Stimulated activated CD4-positive, alpha-beta T cell treated with anti-CD3 and anti-CD28 coated beads, Interleukin-1b, Interleukin-23, amount 100 ng/mL, for 1 hour (primary cell): ENCODE measurements at regions not wholly inside any gene's neighbourhood (a gene's known extent, or its start where the extent isn't known, plus 50 kb on each side); places are given as distances from the start of the nearest gene placed in this dataset.

Source experiments
- DNase-seq, 2 donors: peaks; one replicate each; pipeline ENCODE4 v3.0.0-alpha.2; 2020; ENCODE audit warnings: low read depth in 2 of 2

- DNase-seq, result no peak
Observed at GRCh38 chr3:28646435-28646834, 297.8 kb upstream of the AZI2 start.

GRCh38 chr3:28649266-28649665 is 300.6 kb upstream of the AZI2 start:
- DNase-seq, result no peak

GRCh38 chr3:28651159-28651558 is 302.5 kb upstream of the AZI2 start:
- DNase-seq, result no peak

GRCh38 chr3:28664123-28664522 is 315.5 kb upstream of the AZI2 start:
- no peak for DNase-seq

- peak in 1 of 2 donors; percentile 10 for DNase-seq
Observed at GRCh38 chr3:28667646-28668621, 319.3 kb upstream of the AZI2 start.

DNA sequence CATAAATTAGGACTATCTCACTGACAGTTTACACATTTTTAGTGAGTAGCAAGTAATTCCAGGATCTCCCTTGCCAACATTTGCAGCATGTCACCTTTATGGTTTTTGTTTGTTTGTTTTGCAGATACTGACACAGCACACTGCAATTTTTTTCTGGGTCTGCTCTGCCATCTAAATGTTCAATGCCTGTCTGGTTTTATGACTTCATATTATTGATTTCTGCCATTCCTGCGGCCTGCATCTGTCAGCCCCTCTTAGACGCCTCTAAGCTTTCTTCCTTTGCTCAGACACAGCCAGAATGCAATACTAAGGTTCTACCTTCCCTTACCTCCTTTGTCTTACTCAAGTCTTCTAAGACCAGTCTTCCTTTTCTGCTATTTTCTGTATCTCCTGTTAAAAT is 321.2 kb upstream of the AZI2 start:
- DNase-seq, result no peak

DNA sequence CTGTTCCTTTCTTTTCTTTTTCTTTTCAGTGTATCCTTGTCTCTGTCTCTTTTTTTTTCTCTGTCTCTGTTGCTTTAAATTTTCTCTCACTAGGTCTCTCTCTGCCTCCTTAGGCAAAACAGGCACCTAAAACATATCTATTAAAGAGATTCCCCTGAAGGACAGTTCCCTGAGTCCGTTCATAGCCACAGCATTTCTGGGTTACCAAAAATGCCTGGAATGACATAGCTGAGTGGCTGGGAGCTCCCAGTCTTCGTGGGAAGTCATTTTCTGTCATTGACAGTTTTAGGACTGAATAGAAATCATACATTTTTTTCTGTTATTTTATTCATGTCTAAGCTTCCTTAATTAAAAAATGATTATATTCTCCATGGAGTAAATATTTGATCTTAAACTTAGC is 323.8 kb upstream of the AZI2 start:
- DNase-seq, result no peak

GRCh38 chr3:28673446-28673845 is 324.8 kb upstream of the AZI2 start:
- no peak for DNase-seq

DNA sequence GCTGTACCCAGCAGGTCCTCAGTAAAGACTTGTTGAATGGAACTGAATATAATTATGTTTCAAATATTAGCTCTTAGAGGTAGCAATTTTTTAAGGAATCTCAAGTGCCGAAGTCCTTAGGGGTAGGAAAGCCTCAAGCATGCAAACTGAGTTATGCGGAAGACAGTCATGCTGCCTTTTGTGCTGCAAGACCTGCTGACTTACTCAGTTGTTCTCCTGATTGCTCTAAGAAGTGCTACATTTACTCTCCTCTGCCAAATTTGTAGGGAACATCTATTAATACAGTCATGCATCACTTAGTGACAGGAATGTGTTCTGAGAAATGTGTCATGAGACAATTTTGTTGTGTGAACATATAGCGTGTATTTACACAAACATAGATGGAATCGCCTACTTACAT is 325.6 kb upstream of the AZI2 start:
- no peak for DNase-seq

DNA sequence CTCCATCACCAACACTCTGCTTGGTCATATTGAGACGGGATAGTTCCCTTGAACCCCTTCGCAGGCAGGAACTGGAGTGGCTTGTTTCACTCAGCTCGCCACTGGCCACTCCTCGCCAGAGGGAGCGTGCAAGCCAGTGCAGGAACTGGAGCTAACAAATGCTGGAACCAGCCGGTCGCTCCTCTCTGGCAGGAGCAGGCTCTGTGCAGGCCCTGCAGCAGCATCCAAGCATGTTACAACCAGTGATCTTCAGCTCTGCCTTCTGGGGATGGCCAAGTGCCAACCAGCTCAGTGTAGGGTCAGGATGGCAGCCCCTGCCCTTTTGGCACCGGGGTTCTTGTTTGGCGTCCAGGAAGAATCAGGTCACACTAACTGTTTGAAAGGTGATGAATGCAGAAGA is 329.0 kb upstream of the AZI2 start:
- no peak for DNase-seq

- no peak for DNase-seq
Observed at GRCh38 chr3:28678086-28678485, 329.5 kb upstream of the AZI2 start.

DNA sequence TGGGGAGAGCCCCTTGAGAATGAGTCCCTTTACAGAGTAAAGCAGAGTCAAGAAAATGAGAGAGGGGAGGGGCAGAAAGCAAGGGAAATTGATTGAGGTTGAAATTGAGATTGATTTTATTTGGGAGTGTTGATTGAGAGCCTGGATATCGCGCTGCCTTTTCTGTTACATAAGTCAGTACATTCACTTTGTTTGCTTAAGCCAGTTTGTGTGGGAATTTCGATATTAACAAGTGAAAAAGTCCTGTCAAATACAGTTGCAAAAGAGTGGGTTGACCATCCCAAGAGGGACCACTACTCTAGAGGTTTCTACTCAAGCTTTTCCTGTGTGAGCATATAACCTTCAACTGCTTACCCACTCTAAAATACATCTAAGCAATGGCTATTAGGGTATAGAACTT is 331.4 kb upstream of the AZI2 start:
- DNase-seq, result no peak

- no peak for DNase-seq
Observed at GRCh38 chr3:28682121-28682520, 333.5 kb upstream of the AZI2 start.

GRCh38 chr3:28690176-28690575 is 341.6 kb upstream of the AZI2 start:
- no peak for DNase-seq

- DNase-seq, result no peak
Observed at GRCh38 chr3:28698706-28699105, 350.1 kb upstream of the AZI2 start.

DNA sequence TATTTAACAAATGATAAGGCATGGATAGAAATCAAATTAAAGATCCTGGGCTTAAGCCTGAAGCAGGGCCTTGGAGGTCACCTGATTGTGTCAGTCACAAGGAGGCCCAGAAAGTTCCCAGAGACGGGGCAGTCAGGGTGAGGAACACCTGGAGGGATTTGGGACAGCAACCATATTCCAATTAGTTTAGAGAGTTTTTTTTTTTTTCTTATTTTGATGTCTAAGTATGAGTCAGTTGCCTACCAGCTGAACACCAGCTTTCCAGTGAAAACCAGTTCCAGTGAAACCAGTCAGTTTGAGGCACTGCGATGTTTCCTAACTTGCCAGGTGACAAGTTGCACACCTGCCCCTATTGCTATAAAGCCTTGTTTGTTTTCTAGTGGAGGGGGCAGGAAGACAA is 350.7 kb upstream of the AZI2 start:
- no peak for DNase-seq

DNA sequence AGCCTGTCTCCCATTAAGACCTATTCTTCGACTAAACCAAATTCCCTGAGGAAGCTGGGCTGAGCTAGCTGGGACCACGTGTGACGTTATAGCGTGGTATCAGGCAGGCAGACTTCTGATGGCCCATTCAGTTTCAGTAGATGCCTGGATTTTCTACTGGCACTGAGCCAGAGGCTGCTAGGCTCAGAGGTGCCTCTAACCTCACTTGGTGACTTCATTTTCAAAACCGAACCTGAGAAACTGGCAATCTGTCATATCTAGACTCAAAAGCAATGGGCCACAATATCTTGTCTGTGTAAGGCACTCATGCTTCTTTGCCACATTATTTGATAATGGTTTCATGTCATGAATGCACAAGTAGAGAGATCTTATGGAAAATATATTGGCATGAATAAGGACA is 352.1 kb upstream of the AZI2 start:
- no peak for DNase-seq

DNA sequence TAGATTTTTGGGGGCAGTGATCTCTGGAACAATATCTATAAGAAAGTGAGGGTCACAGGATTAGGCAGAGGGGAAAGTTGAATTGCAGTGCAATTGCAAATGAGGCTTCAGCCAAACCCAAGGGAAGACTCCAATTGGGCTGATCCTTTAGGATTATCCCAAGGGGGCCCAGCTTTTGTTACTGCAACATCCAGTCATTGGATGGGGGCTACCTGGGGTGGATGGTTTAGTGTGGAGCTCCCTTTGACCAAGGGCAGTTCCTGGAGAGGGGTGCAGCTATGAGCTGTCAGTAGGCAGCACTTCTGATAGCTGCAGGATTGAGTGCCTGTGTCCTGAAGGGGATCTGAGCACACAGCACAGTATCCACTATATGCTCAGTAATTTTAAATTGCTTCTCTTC is 355.2 kb upstream of the AZI2 start:
- no peak for DNase-seq

- no peak for DNase-seq
Observed at GRCh38 chr3:28711293-28711692, 362.7 kb upstream of the AZI2 start.

- no peak for DNase-seq
Observed at GRCh38 chr3:28716939-28717338, 368.3 kb upstream of the AZI2 start.

DNA sequence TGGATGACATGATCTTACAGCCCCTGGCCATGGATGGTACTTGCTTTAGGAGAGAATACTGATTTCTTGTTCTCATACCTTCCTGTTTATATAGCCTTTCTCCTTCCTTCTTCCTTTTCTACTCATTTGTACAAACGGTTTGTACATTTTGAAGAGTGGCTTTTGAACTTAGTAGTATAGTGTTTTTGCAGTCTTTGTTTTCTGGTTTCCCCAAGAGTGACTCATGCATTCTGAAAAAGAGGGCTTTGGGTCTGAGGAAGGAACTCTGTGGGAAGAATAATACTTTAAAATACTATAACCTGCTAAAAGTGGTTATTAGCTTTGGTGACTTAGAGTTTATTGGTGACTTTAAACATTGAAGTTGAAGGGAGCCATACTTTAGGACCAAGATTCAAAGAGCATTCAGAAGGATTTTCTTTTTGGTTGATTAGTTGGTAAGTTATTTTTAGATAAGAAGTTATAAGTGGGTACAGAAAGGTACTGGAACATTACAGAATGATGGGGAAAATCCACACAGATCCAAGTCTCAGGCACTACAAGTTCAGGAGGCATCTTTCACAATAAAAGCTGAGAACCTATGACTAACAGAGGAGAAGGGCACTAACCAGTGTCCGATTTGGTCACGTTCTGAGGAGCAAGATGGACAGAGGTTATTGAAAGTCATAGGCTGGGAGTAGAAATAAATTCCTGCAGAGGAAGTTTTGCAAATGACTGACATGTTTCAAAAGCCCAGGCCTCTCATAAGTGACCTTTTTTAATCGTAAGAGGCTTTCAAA is 369.6 kb upstream of the AZI2 start:
- no peak for DNase-seq

DNA sequence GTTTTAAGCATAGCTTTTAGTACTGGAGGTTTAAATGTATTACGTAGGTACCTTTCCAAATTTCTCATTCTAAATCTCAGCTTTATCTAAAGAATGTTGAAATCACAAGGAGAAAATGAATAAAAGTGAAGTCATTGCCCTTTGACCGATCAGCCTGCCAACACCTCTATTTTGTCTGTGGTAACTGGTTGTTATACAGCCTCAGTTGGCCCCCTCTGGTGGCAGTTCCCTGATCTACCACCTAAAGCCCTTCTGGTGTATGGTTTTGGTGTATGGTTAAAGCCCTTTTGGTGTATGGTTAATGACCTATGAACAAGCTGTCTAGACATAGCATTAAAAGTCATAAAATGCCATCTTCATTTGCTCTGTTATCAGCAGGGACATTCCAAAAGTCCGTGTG is 378.2 kb upstream of the AZI2 start:
- DNase-seq, result no peak

DNA sequence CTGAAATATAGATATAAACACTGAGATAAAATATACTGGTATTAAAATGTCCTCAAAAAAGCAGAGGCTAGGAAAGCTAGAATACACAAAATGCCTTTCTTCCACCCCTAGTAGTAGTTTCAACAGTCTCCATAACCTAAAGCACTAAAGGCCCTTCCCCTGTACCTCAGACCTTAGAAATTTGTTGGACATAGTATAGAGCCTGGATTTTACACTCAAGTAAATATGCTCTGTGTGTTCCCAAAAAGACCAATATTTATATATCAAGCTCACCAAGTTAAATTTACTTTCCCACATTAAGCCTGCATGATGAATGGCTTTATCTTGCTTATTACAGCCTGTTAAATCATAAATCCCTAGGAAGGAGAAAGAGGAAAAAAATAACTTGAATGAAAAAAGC is 378.7 kb upstream of the AZI2 start:
- no peak for DNase-seq
